ENCODE measurements at regions not wholly inside any gene's neighbourhood (a gene's known extent, or its start where the extent isn't known, plus 50 kb on each side); places are given as distances from the start of the nearest gene placed in this dataset.

GRCh38 chr6:4610256-4610655 is 165.9 kb upstream of the CDYL start:
- TF ChIP-seq CTCF (IDR thresholded peaks at IDR 0.05) (no peak), POLR2A (IDR thresholded peaks at IDR 0.05) (no peak)
